ENCODE measurements at regions not wholly inside any gene's neighbourhood (a gene's known extent, or its start where the extent isn't known, plus 50 kb on each side); places are given as distances from the start of the nearest gene placed in this dataset.

DNA sequence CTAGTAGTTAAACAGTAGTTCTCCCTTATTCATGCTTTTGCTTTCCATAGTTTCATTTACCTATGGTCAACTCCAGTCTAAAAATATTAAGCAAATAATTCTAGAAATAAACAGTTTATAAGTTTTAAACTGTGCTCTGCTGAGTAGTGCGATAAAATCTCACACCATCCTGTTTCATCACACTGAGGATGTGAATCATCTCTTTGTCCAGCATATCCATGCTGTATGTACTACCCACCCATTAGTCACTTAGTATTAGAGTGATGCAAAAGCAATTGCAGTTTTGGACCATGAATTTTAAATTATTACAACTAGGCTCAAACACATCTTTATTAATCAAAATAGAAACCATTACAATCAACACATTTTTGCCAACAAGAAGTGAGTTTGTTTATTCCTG lies 187.4 kb downstream of the TEX13C start:
- Histone ChIP-seq H3K4me1 (no peaks in the 10 kb centered on the region), H3K4me3 (no peak overlapping the region), H3K27me3 (no peaks in the 10 kb centered on the region), H3K9me3 (no peaks in the 10 kb centered on the region), H3K36me3 (no peaks in the 10 kb centered on the region), H3K27ac (no peak overlapping the region)
- WGBS, 2 donors (ENCODE audit: low coverage in 1 of 2): 71 to 73% methylated on average over 1 of the region's 1 CpG
- no peak for TF ChIP-seq POLR2A (IDR thresholded peaks at IDR 0.05)
- no peak for TF ChIP-seq EP300 (IDR thresholded peaks at IDR 0.05)
- ATAC-seq: no peak

DNA sequence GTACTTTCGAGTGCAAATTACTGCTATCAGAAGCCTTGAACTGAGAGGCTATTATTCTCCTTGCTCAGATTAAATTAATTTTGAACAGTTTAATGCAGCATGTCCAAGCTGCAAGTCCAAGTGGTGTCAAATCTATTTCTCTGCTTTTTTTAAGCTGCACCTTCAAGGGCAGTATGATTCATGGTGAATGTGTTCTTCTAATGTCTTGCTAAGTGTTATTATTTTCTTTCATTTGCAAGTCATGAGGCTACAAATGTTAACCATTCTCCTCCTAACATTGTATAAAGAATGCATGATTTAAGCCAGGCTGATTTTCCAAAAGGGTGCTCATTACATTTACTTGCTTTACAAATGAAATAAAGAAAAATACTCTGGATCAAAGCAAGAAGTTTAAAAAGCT lies 200.4 kb downstream of the TEX13C start:
- TF ChIP-seq, protein P1, sequence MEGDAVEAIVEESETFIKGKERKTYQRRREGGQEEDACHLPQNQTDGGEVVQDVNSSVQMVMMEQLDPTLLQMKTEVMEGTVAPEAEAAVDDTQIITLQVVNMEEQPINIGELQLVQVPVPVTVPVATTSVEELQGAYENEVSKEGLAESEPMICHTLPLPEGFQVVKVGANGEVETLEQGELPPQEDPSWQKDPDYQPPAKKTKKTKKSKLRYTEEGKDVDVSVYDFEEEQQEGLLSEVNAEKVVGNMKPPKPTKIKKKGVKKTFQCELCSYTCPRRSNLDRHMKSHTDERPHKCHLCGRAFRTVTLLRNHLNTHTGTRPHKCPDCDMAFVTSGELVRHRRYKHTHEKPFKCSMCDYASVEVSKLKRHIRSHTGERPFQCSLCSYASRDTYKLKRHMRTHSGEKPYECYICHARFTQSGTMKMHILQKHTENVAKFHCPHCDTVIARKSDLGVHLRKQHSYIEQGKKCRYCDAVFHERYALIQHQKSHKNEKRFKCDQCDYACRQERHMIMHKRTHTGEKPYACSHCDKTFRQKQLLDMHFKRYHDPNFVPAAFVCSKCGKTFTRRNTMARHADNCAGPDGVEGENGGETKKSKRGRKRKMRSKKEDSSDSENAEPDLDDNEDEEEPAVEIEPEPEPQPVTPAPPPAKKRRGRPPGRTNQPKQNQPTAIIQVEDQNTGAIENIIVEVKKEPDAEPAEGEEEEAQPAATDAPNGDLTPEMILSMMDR (IDR thresholded peaks at IDR 0.05): no peak
- TF ChIP-seq EP300 (IDR thresholded peaks at IDR 0.05): no peak
- TF ChIP-seq POLR2A (IDR thresholded peaks at IDR 0.05): no peak
- no peak for TF ChIP-seq POLR2AphosphoS5 (IDR thresholded peaks at IDR 0.05)
- ATAC-seq: no peak
- Histone ChIP-seq H3K4me3 (no peak overlapping the region), H3K36me3 (no peaks in the 10 kb centered on the region), H3K4me1 (no peaks in the 10 kb centered on the region), H3K27me3 (no peaks in the 10 kb centered on the region), H3K9me3 (no peaks in the 10 kb centered on the region), H3K27ac (no peak overlapping the region)
- 71 to 77% methylated on average over 1 of the region's 1 CpG for WGBS, 2 donors (ENCODE audit: low coverage in 1 of 2)

DNA sequence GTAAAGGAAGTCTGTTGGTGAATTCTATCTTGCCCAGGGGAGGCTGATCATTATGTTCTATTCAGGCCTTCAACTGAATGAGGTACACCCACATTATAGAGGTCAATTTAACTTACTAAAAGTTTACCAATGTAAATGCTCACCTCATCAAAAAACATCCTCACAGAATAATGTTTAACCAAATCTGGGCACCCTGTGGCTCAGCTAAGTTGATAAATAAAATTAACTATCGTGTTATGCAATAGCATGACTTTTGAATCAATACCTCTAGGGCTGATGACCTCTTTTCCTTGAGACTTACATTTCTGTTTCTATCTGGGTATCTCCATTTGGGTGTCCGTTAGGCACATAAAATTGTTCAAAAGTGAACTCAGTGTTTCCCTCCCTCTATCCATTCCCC lies 203.1 kb downstream of the TEX13C start:
- no peak overlapping the region for H3K27ac ChIP-seq
- H3K36me3 ChIP-seq: no peaks in the 10 kb centered on the region
- H3K9me3 ChIP-seq: no peaks in the 10 kb centered on the region
- TF ChIP-seq POLR2A (IDR thresholded peaks at IDR 0.05): no peak
- TF ChIP-seq POLR2AphosphoS5 (IDR thresholded peaks at IDR 0.05): no peak
- TF ChIP-seq, protein P1 (IDR thresholded peaks at IDR 0.05): no peak
- TF ChIP-seq EP300 (IDR thresholded peaks at IDR 0.05): no peak
- no peaks in the 10 kb centered on the region for H3K27me3 ChIP-seq
- no peak for ATAC-seq
- H3K4me1 ChIP-seq: no peaks in the 10 kb centered on the region
- no peak overlapping the region for H3K4me3 ChIP-seq
- 33 to 52% methylated on average over 2 of the region's 2 CpGs for WGBS, 2 donors (ENCODE audit: low coverage in 1 of 2)

DNA sequence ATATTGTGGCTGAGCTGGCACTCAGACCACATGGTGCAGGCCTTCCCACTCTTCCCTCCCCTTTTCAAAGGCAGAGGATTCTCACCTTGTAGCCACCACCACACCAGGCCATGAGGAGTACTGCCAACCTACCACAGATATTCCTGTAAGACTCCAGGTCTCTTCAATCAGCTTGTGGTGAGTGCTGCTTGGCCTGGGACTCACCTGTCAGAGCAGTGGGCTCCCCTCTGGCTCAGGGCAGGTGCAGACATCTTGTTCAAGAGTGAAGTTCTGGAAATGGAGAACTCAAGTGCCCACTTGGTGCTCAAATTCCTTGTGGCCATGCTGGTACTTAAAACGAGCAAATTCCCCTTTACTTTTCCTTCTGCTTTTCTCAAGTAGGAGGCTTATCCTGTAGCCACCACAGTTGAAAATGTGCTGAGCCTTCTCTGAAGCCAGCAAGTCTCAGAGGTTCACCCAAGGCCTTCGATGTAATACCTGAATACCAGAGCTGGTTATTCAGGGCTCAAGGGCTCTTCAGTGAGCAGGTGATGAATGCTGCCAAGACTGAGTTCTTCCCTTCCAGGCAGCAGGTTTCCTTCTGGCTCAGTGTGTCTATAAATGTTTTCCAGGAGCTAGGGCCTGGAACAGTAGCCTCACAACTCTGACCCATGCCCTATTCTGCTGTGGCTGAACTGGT lies 212.9 kb downstream of the TEX13C start:
- Histone ChIP-seq H3K4me3 (no peak overlapping the region), H3K4me1 (no peaks in the 10 kb centered on the region), H3K27ac (no peak overlapping the region), H3K9me3 (no peaks in the 10 kb centered on the region), H3K27me3 (no peaks in the 10 kb centered on the region), H3K36me3 (no peaks in the 10 kb centered on the region)
- TF ChIP-seq EP300 (IDR thresholded peaks at IDR 0.05): no peak
- ATAC-seq: no peak
- WGBS, 2 donors (ENCODE audit: low coverage in 1 of 2): 60 to 67% methylated on average over 1 of the region's 2 CpGs

DNA sequence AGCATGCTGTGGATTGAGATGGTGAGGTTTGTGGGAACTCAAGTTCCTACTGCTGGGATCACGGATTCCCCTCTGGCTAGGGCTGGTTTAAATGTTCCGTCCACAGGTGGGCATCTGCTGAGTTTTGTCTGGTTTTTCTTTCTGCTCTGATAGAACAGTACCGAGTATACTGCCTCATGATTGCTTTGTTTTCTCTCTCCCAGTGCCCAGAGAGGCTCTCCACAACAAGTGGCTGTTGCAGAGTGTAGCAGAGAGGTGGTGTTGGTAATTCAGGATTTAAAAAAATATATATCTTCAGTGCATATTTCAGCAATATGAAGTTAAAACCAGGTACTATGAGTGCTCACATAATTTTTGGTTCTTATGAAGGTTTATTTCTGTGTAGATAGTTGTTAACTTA lies 213.7 kb downstream of the TEX13C start:
- 67% methylated on average over 2 of the region's 3 CpGs; no CpG with 5 or more reads in 1 of the 2 donors for WGBS, 2 donors (ENCODE audit: low coverage in 1 of 2)
- no peak for ATAC-seq
- TF ChIP-seq EP300 (IDR thresholded peaks at IDR 0.05): no peak
- no peak for TF ChIP-seq POLR2AphosphoS5 (IDR thresholded peaks at IDR 0.05)
- TF ChIP-seq POLR2A (IDR thresholded peaks at IDR 0.05): no peak
- TF ChIP-seq, protein P1 (IDR thresholded peaks at IDR 0.05): no peak

DNA sequence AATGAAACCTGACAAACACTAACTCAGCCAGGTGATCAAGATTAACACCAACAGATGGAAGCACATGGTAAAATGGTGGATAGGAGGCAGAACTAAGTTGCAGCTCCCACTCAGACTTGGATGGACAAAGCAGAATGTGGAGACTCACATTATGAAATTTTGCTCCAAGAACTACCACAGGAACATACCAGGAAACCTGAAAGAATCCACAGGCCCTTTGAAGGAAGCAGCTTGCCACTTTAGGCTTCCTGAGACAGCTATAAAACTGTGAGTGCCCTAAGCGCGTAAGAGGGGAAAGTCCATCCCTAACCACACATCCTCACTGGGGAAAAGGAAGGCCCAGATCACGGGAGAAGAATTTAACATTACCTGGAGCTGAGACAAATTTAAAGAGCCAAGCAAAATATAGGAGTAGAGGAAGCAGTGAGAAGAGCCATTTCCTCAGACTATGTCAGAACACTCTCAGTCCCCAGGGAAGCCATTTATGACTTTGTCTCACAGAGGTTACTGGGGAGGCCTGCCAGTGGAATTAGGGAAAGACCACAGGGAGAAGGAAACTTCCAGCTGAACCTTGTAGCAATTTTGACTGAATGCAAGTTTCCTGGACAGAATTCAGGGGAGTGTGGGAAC lies 224.5 kb downstream of the TEX13C start:
- no peaks in the 10 kb centered on the region for H3K9me3 ChIP-seq
- no peak overlapping the region for H3K4me3 ChIP-seq
- 78% methylated on average over 3 of the region's 3 CpGs; no CpG with 5 or more reads in 1 of the 2 donors for WGBS, 2 donors (ENCODE audit: low coverage in 1 of 2)
- H3K27ac ChIP-seq: no peak overlapping the region
- no peak for ATAC-seq
- H3K36me3 ChIP-seq: no peaks in the 10 kb centered on the region
- H3K4me1 ChIP-seq: no peaks in the 10 kb centered on the region
- TF ChIP-seq POLR2A (IDR thresholded peaks at IDR 0.05): no peak
- no peak for TF ChIP-seq POLR2AphosphoS5 (IDR thresholded peaks at IDR 0.05)
- no peak for TF ChIP-seq EP300 (IDR thresholded peaks at IDR 0.05)
- TF ChIP-seq, protein P1 (IDR thresholded peaks at IDR 0.05): no peak
- no peaks in the 10 kb centered on the region for H3K27me3 ChIP-seq

More for the DNA sequence above, 213.7 kb downstream of the TEX13C start:
- no peaks in the 10 kb centered on the region for H3K27me3 ChIP-seq
- H3K27ac ChIP-seq: no peak overlapping the region
- no peaks in the 10 kb centered on the region for H3K36me3 ChIP-seq
- H3K4me3 ChIP-seq: no peak overlapping the region
- H3K4me1 ChIP-seq: no peaks in the 10 kb centered on the region
- H3K9me3 ChIP-seq: no peaks in the 10 kb centered on the region

Data from gastroesophageal sphincter (tissue), 4 donors.